HG03196 (cell line): ENCODE measurements at regions not wholly inside any gene's neighbourhood (a gene's known extent, or its start where the extent isn't known, plus 50 kb on each side); places are given as distances from the start of the nearest gene placed in this dataset.

Source experiments
- ATAC-seq: cut with Tn5 transposase; IDR thresholded peaks from one replicate; pipeline ENCODE4 v1.9.1; 2021; ENCODE audit not compliant: unreplicated experiment

DNA sequence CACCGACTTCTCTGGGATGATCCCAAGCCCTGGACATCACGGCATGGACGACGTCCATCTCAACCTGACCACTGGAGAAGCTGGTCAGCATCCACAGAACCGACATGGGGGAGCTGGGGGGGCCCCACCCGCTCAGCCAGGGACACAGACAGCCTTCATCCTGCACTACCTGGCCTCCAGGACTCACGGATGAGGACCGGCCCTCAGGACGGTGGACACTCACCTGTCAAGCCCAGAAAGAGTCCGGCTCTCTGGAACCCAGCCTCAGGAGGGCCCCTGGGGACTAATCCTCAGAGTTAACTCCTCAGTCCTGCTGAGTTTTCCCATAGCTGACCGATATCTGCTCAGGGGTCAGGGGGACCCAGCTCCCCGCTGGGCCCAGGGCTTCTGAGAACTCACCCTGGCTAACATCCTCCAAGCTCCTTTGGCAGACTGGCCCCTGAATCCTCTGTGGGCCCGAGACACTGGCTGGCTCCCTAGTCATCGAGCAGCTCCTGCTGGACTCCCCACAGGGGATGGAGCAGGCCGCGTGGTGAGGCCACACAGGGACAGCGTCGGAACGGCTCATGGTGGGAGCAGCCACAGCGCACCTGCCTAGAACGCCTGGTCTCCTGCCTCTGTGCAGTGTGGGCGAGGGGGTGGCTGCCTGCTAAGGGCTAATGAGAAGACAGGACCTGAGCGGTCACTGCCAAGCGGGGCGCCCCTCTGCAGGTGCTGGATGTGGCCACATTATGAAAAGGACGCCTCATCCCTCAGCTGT is 649.2 kb downstream of the BRD1 start:
- ATAC-seq = no peak

DNA sequence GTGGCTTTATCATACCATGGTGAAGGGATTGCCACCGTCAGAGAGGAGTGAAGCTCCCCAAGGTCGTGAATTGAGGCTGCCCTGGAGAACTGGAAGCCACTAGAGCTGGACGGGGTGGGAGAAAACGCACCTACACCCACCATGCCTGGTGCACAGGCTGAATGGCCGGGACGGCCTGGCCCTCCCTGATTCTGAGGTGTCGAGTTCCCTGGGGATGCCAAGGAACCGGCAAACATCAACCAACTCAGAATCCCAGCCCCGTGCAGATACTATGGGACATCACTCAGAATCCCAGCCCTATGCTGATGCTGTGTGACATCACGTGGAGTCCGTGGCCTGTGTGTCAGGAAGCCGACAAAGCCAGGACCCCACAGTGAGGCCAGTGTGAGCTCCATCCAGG is 650.0 kb downstream of the BRD1 start:
- no peak for ATAC-seq

DNA sequence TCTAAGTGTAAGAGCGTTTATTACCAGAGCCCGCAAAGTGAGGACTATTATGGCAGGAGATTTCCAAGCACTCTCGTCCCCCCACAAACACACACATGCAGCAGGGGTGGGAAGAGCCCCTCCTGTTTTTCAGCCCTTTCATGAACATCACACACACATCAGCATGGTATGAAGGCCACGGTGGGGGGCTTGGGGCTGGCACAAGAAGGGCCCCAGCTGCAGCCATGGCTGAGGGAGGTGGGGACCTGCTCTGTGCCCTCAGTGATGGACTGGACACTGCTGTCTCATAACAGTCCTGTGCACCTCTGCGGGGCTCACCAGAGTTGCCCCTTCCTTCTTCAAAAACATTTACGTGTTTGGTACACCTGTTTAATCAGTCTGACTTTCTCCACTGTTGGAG is 650.7 kb downstream of the BRD1 start:
- ATAC-seq = no peak

DNA sequence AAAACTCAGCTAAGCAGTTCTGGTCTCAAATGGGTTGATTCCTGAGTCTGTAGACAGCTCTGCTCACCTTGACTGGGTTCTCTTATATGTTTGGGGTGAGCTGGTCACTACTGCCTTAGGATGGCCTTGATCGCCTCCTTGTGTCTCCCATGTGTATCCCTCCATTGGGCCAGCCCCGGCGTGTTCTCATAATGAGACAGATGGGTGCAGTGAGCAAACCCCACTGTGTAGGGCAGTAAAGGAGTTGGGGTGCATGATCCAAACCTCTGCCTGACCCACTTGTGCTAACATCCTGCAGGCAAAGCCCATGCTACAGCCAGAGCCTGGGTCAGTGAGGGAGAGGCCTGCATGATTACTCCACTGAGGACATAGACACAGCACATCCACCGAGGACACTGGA is 657.6 kb downstream of the BRD1 start:
- no peak for ATAC-seq

DNA sequence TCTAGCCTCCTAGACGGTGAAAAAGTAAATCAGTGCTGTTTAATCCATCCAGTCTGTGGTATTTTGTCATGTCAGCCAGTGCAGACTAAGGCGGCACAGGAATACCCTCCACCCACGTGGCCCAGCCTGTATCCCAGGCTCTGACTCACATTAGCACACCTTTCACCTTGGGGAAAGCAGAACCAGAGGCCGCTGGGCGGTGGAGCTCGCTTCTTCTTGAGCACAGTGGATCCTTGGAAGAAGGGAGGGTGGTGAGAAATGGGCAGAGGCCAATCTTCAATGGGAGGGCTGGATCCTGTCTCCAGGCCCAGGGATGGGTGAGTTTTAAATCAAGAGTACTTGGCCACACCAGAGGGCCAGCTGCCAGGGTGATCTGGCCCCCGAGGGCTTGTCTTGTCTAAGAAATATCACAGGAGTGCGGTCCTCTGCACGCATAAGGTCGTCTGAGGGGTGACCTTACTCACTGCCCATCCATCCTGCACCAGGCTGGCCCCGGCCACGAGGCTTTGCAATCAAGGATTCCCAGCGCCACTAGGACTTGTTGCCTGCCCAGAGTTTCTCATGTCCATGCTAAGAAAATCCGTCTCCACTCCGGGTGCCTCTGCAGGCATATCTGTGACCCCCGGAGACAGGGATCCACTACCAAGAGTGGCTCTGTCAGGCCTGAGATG is 658.5 kb downstream of the BRD1 start:
- no peak for ATAC-seq

DNA sequence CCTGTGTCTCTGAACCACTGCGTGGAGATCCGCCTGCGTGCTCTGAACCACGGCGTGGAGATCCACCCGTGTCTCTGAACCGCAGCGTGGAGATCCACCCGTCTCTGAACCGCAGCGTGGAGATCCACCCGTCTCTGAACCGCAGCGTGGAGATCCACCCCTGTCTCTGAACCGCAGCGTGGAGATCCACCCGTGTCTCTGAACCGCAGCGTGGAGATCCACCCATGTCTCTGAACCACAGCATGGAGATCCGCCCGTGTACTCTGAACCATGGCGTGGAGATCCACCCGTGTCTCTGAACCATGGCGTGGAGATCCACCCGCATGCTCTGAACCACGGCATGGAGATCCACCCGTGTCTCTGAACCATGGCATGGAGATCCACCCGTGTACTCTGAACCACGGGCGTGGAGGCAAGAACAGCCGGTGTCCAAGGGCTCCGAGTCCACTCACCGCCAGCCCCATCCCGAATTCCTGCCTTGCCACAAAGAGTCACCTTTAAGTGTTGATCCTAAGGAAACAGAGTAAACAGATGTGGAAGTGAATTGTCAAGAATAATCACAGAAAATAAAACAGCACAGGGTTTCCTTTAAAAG is 659.4 kb downstream of the BRD1 start:
- no peak for ATAC-seq

DNA sequence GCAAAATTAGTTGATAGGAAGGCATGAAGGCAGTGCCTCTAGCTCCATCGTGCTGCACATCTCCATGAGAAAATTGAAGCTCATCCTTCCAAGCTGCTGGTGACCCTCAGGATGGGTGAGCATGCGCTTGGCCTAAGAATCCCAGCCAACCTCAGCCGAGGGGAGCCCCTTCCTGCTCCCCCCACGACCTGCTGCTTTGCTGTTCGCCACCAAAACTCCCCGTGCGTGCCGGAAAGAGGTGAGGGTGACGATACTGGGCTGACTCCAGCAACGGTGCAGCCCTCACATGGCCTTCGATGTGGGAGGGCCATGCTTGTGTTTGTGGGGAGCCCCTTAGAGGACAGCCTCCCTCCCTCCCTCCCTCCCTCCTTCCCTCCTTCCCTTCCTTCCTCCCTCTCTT is 660.9 kb downstream of the BRD1 start:
- ATAC-seq = no peak

DNA sequence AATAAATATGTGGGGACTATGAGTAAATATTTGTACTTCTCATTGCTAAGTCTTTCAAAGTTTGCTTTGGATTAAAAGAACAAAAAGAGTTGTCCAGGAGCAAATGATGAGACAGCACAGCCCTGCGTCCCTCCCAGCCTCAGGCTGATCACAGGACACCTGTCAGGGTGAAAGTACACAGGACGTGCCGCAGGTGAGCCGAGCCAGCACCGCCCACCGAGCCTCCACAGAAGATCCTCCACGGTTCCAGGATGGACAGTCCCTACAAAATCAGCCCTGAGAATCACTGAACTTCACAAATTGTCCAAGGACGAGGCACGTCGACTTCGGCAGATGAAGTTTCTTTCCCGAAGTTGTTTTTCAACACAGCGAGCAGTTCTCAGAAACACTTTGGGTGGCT is 661.5 kb downstream of the BRD1 start:
- no peak for ATAC-seq

DNA sequence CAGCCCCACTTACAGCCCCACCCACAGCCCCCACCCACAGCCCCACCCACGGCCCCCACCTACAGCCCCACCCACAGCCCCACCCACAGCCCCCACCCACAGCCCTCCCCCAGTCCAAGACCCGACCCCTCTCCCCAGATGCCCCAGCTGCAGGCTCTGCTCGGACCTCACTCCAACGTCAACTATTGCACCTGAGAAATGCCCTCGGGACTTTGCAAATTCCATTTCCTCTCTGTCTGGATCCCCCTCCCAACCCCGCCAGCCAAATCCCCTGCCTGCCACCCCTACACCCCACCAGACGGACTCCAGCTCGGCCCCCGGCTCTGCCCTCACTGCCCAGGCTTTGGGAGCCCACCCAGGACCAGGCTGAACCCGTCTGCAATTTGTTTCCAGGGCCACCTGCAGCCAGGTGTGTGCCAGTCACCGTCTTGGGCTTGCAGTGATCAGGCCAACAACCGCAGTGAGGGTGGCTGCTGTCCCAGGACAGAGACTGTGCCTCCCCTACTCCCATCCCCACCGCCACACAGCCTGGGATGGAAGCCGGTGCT is 662.8 kb downstream of the BRD1 start:
- ATAC-seq = no peak

DNA sequence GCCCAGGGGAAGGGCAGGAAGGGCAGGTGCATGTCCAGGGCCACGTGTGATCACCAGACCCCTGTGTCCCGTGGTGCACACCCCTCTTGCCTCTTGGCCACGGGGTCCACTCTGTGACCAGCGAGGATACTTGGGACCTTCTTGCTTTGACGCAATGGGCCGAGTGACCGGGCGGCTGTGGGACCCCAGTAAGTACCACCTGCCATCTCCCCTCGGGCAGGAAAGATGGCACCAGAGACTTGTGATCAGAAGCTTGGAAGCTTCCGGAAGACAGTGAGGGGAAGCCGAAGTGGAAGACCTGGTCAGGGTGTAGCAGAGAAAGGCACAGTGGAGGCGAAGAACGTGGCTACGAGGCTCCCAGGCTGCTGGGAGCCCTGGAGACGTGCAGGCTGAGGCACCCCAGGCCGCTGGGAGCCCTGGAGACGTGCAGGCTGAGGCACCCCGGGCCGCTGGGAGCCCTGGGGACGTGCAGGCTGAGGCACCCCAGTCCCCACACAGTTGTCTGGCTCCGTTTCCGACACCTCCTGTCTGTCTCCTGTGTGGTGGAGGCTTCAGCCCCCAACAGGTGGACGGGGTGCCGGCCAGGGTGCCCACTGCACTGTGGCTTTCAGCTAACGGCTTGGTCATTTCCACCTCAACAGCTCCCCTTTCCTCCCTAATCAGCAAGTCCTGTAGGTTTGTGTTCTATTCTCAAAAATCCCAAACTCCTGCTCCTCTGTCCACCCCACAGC is 663.5 kb downstream of the BRD1 start:
- ATAC-seq = no peak

DNA sequence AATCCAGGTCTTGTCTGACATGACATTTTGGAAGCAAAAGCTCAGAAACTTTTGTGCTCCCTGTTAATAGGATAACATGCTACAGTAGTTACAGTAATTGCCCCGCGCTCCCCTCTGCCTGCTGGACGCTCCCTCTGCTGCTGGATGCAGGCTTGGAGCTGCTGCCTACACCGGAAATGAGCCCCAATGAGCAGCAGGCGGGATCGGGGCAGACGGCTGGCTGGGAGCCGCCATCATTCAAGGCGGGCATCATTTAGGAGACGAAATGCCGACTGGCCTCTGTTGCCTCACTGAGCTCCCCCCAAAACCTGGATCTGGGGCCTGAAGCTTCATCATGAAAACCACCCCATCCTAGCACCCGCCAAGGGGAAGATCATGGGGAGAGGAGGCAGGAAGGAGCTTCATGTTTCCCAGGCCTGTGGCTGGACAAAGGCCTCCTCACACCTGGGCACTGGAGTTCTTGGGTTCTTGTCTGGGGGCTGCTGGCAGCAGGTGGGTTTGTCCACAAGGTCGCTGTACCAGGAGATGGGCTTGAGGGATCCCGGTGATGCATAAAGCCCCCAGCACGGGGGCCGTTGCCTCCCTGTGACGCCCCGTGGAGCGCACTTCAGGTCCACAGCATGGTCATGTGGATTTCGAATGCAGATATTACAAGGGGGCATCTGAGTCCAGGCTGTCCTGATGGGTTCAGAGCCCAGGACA is 664.3 kb downstream of the BRD1 start:
- ATAC-seq = no peak

DNA sequence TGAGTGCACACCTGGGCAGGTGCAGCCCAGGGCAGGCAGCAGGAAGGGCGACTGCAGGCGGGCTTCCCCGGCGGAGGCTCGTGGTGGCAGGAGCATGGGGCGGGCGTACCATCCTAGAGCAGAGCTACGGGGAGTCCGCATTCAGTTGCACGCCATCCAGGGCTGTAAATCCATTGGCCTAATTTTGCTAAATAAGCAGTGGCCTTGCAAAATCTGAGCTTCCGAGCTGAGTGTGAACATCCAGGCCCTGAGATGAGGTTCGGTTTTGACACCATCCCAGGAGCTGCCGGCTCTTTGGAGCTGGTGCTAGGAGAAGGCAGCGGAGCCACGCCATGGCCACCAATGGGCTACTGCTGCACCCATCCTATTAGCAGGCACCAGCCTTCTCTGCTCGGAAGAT is 664.8 kb downstream of the BRD1 start:
- no peak for ATAC-seq

DNA sequence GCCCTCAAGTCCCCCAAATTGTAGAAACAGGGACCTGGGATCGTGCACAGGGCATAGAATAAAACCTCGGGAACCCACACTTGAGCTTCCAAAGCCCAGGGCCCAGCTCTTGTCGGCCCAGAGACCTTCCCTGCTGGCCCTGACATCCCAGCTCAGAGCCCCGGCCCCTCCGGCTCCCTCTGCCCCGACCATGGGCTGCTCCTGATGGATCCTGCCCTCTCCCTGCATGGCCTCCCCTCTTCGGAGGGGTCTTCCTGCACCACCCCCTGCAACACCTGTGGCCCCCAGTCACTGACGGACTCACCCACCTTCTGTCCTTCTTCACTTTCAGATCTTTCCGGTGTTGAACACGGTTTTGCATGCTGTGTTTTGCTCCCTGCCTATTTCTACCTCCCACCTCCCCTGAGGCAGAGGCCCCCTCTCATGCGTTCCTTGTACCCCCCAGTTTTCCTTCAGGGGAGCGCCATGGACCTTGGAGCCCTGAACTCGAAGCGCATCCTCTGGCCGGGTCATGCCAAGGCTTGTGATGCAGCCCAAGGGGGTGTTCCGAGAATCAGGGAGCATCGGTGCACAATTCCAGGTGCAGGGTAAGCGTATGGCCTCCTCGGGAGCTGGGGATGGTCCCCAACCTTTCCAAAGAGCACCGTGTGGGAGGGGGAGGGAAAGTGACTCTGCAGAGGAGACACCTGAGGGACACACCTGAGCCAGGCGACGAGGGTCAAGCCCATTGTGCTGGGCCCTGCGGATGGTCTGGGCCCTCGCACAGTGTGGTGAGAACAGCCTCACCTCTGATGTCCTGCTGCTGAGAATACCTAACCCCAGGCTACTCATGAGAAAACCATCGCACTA is 666.4 kb downstream of the BRD1 start:
- no peak for ATAC-seq

DNA sequence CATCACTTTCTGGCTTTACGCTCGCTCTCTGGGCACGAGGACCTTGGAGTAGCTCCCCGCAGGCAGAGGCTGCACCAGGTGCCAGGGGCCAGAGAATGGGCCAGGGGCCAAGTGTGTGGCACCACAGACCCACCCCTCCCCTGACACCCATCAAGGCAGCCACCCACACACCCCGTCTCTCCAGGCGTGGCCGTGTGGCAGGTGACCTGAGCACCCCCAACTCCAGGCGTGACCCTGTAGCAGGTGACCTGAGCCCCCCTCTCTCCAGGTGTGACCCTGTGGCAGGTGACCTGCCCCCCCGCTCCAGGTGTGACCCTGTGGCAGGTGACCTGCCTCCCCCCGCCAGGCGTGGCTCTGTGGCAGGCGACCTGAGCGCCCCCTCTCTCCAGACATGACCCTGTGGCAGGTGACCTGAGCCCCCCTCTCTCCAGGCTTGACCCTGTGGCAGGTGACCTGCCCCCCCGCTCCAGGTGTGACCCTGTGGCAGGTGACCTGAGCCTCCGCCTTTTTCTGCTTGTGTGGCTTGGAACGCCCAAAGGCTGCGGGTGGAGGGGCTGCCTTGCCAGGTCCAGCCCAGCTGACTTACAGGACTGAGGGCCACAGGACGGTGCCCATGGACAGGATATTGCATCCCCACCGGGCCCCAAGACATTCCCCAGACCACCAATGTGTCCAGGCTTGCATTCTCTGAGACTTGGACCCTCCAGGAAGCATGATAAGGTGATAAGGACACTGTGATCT is 667.2 kb downstream of the BRD1 start:
- no peak for ATAC-seq

DNA sequence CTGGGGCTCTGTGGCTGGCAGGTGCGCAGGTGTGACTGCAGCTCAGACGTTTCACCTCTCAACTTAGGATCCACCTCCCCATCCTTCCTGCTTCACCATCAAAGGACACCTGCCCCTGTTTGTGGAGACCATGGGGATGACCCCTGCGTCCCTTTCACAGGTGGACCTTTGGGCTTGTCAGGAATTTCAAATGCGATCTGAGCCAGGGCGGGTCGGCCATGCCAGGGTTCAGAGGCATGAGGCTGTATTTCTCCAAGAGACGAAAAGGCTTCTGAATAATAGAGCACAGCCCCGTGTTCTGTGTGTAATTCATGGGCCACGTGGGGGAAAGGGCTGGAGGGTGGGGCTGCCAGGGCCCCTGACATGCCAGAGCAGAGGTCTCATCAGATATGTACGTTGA is 668.0 kb downstream of the BRD1 start:
- ATAC-seq = no peak

DNA sequence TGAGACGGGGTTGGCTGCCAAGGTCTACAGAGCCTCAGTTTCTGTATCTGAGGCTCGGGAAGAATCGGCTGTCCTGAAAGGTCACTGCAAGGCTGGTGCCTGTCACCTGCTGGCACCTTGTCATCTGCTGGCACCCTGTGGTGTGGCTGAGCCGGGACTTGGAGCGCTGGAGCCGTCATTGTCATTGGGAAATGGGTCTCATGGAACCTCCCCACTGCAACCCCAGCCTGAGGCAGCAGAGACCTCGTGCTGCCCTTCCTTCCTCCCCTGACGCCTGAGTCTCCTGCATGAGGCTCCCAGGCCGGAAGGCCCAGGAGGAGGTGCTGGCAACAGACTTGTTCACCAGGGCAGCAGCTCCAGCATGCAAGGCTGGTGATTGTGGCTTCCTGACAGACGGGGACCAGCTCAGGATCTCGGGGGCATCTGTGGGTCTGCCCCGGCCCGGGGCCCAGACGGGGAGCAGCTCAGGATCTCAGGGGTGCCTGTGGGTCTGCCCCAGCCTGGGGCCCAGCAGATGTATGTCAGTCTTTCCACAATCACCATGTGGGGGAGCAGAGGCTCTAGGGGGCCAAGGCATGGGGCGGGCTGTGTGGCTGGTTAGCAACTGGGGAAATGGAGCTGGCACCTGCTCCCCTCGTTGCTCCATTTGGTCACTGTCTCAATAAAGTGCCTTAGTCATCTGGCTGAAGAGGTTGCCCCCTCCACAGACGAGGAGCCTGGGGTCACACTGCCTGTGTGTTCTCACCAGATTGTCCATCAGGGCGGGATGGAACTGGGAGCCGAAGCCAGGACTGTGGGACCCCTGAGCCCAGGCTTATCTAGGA is 668.7 kb downstream of the BRD1 start:
- ATAC-seq = no peak

DNA sequence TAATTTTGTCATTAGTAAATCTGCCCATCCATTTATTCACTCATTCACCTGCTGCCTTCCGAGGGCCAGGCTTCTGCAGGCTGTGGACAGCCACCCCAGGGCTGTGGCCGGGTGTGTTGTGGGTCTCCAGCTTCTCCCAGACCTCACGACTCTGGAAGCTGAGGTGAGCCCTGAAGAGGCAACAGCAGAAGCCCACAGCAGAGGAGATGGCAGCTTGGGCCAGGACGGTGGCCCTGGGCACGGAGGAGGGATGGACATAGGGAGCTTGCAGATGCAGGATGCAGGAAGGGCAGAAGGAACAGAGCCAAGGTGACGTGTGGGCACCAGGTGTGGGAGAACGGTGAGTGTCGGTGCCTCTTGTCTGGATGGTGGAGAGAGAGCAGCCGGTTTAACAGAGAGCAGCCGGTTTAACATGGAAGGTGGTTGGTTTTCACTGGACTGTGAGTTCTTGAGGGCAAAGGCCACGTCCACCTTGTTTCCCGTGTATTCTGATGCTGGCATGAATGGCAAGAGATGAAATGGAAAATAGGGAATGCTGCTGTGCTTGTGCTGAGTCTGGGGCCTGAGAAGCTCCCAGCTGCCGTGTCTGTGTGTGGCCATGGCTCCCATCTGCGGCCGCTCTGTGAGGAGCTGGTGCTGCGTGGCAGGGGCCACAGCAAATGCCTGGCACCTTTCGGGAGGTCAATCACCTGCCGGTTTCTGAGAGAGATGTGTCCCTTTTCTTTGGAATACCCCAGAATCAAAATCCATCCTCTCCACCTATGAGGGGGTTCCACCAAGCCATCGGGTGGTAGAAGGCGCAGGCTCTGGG is 669.9 kb downstream of the BRD1 start:
- no peak for ATAC-seq
